A549 (cell line): ENCODE measurements at regions not wholly inside any gene's neighbourhood (a gene's known extent, or its start where the extent isn't known, plus 50 kb on each side); places are given as distances from the start of the nearest gene placed in this dataset.

Experiments used
- ATAC-seq, 2 experiments: fragments of 200-7000 bp in 1 of 2; fragments of >200 bp in 1 of 2; cut with Nextera tagmentation in 1 of 2; cut with Tn5 transposase in 1 of 2; 3 replicates each; pipeline versions ENCODE4 v1.8.0 to v1.9.1; 2018 to 2020; ENCODE audit warnings: mild to moderate bottlenecking in 1 of 2, moderate library complexity in 1 of 2
- CTCF ChIA-PET: fragments of 300-600 bp; sonication (Branson Sonifier 250); formaldehyde crosslinking; extraction: SDS; loops from one replicate; lab custom pipeline; 2021; ENCODE audit warnings: antibody characterized with exemption, inconsistent platforms; lab: Yijun Ruan, JAX
- POLR2A ChIA-PET: fragments of 350-600 bp; formaldehyde crosslinking; extraction: SDS; loops from one replicate; lab custom pipeline; 2021; ENCODE audit warnings: antibody characterized with exemption, inconsistent platforms; lab: Yijun Ruan, JAX
- DNase-seq, 2 experiments: peaks; one replicate each; pipeline versions ENCODE4 v3.0.0 to v3.0.0-alpha.2; 2011 to 2016; ENCODE audit warnings: low read depth in 1 of 2, low spot score in 1 of 2
- FAIRE-seq: peaks from 2 replicates; lab custom pipeline; 2011; peaks lifted over from hg19 to GRCh38; lab: Jason Lieb, UNC
- H3K27ac ChIP-seq, 2 experiments: fragments of >200 bp; sonication (Bioruptor Twin); formaldehyde crosslinking; 3 replicates each; pipeline ENCODE4 v1.5.1; 2016 to 2017
- H3K4me1 ChIP-seq: fragments of >200 bp; sonication (Bioruptor Twin); formaldehyde crosslinking; 3 replicates; pipeline ENCODE4 v1.6.1; 2016
- H3K4me2 ChIP-seq: fragments of >200 bp; sonication (Bioruptor Twin); formaldehyde crosslinking; 3 replicates; pipeline ENCODE4 v1.6.1; 2016
- H3K4me3 ChIP-seq: fragments of >200 bp; sonication (Bioruptor Twin); formaldehyde crosslinking; 3 replicates; pipeline ENCODE4 v1.5.1; 2016
- H3K9me3 ChIP-seq: fragments of >200 bp; sonication (Bioruptor Twin); formaldehyde crosslinking; 3 replicates; pipeline ENCODE4 v1.6.1; 2016
- BCL3 ChIP-seq: fragments of >200 bp; sonication (Bioruptor Twin); formaldehyde crosslinking; IDR thresholded peaks from 3 replicates; pipeline ENCODE4 v1.6.1; 2016
- CEBPB ChIP-seq, 2 experiments: fragments of >200 bp in 1 of 2; sonication (Bioruptor Twin) in 1 of 2; formaldehyde crosslinking in 1 of 2; IDR thresholded peaks; 2 replicates each; pipeline ENCODE4 v1.6.1; 2012 to 2016
- FOSB ChIP-seq: fragments of 250-450 bp; sonication (Bioruptor Pico); IDR thresholded peaks from 2 replicates; pipeline ENCODE4 v1.5.0; 2020; ENCODE audit warnings: mild to moderate bottlenecking, moderate library complexity
- FOXS1 ChIP-seq: fragments of 250-450 bp; sonication (Bioruptor Pico); IDR thresholded peaks from 2 replicates; pipeline ENCODE4 v1.5.0; 2020; ENCODE audit warnings: mild to moderate bottlenecking, moderate library complexity
- HDAC2 ChIP-seq: fragments of 200-600 bp; sonication (generic); IDR thresholded peaks from 2 replicates; pipeline ENCODE4 v1.6.1; 2016
- JUNB ChIP-seq: fragments of >200 bp; sonication (Bioruptor Twin); formaldehyde crosslinking; IDR thresholded peaks from 2 replicates; pipeline ENCODE4 v1.6.1; 2016
- KDM5A ChIP-seq: fragments of 200-600 bp; sonication (generic); IDR thresholded peaks from 2 replicates; pipeline ENCODE4 v1.6.1; 2016; ENCODE audit warnings: antibody characterized with exemption, mild to moderate bottlenecking
- NR3C1 ChIP-seq: fragments of >200 bp; sonication (Bioruptor Twin); formaldehyde crosslinking; IDR thresholded peaks from 3 replicates; pipeline ENCODE4 v1.6.1; 2017
- PHF8 ChIP-seq: fragments of 200-600 bp; sonication (generic); IDR thresholded peaks from 2 replicates; pipeline ENCODE4 v1.6.1; 2016; ENCODE audit warnings: low read depth, mild to moderate bottlenecking, antibody characterized with exemption, moderate library complexity, borderline replicate concordance
- RARB ChIP-seq: fragments of 250-450 bp; sonication (Bioruptor Pico); IDR thresholded peaks from 2 replicates; pipeline ENCODE4 v1.8.0; 2021; ENCODE audit warnings: mild to moderate bottlenecking, moderate library complexity
- REST ChIP-seq: fragments of 200-600 bp; sonication (generic); IDR thresholded peaks from 2 replicates; pipeline ENCODE4 v1.6.1; 2016; ENCODE audit warnings: antibody characterized with exemption, mild to moderate bottlenecking, moderate library complexity
- RFX5 ChIP-seq: fragments of 450-650 bp; IDR thresholded peaks from 2 replicates; pipeline ENCODE4 v1.7.1; 2014; ENCODE audit warnings: antibody characterized with exemption, mild to moderate bottlenecking, moderate library complexity
- USF2 ChIP-seq: fragments of 450-650 bp; IDR thresholded peaks from 2 replicates; pipeline ENCODE4 v1.6.1; 2014; ENCODE audit warnings: antibody characterized with exemption
- ZC3H11A ChIP-seq: fragments of 450-650 bp; IDR thresholded peaks from 2 replicates; pipeline ENCODE4 v1.6.1; 2014; ENCODE audit warnings: antibody characterized with exemption, mild to moderate bottlenecking
- ZFP36 ChIP-seq: fragments of 450-650 bp; IDR thresholded peaks from 2 replicates; pipeline ENCODE4 v1.6.1; 2014; ENCODE audit warnings: borderline replicate concordance; ENCODE audit not compliant: partially characterized antibody
- WGBS: methylation state at CpG from one replicate; pipeline ENCODE4 v1.1.6; 2017; ENCODE audit errors: missing lambda C conversion rate; 5-methylcytosine and 5-hydroxymethylcytosine counted together
- TF ChIP-seq, protein P1 (sequence below): fragments of >200 bp; sonication (Bioruptor Twin); formaldehyde crosslinking; IDR thresholded peaks from 2 replicates; pipeline ENCODE4 v1.6.1; 2016
- TF ChIP-seq, protein P2 (sequence below): fragments of 250-450 bp; sonication (Bioruptor Pico); IDR thresholded peaks from 2 replicates; pipeline ENCODE4 v1.5.0; 2021; ENCODE audit warnings: mild to moderate bottlenecking, moderate library complexity, borderline replicate concordance

DNA sequence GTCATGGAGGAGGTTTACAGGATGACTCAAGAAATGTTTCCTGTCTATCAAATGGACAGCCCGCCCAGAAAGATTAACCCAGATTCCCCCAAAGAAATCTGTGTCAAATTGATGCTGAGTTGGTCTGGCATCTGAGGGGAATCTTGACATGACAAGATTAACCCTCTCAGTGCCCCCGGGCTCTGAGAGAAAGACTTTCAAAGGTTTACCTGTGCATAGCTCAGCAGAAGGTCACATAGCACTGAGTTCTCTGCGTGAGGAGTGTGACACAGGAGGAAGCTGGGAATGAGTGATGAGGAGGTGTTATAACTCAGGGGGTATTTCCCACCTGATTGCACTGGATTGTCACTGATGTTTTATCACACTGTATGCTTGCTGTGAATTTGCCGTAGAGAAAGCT, 601.2 kb downstream of the DHX35 start:
- no peaks in the 10 kb centered on the region for H3K4me1 ChIP-seq
- DNase-seq = no peak
- ChIA-PET CTCF (no interaction called here), POLR2A (no interaction called here)
- no peak overlapping the region for H3K4me3 ChIP-seq
- TF ChIP-seq ZC3H11A (no peak), PHF8 (no peak), FOSB (CRISPR knock-in tag) (no peak), CEBPB (IDR thresholded peaks at IDR 0.05) (no peak), HDAC2 (no peak), JUNB (no peak), NR3C1 (no peak), RARB (no peak), FOXS1 (CRISPR knock-in tag) (no peak)
- TF ChIP-seq, protein P1, sequence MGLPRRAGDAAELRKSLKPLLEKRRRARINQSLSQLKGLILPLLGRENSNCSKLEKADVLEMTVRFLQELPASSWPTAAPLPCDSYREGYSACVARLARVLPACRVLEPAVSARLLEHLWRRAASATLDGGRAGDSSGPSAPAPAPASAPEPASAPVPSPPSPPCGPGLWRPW = no peak
- no peak for ATAC-seq
- no peak for FAIRE-seq
- 9% methylated on average over 4 of the region's 4 CpGs for WGBS
- no peak overlapping the region for H3K27ac ChIP-seq
- H3K9me3 ChIP-seq = no peaks in the 10 kb centered on the region
- H3K4me2 ChIP-seq = no peak overlapping the region

GRCh38 chr20:39554341-39554740, 592.2 kb downstream of the DHX35 start:
- Histone ChIP-seq H3K27ac (no peak overlapping the region), H3K9me3 (no peaks in the 10 kb centered on the region), H3K4me3 (no peak overlapping the region), H3K4me2 (no peak overlapping the region), H3K4me1 (no peaks in the 10 kb centered on the region)
- ChIA-PET POLR2A (no interaction called here), CTCF (no interaction called here)
- ATAC-seq (no peak), FAIRE-seq (no peak), DNase-seq (no peak)
- no peak for TF ChIP-seq RFX5
- no peak for TF ChIP-seq ZFP36
- TF ChIP-seq, protein P2, sequence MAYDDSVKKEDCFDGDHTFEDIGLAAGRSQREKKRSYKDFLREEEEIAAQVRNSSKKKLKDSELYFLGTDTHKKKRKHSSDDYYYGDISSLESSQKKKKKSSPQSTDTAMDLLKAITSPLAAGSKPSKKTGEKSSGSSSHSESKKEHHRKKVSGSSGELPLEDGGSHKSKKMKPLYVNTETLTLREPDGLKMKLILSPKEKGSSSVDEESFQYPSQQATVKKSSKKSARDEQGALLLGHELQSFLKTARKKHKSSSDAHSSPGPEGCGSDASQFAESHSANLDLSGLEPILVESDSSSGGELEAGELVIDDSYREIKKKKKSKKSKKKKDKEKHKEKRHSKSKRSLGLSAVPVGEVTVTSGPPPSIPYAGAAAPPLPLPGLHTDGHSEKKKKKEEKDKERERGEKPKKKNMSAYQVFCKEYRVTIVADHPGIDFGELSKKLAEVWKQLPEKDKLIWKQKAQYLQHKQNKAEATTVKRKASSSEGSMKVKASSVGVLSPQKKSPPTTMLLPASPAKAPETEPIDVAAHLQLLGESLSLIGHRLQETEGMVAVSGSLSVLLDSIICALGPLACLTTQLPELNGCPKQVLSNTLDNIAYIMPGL (CRISPR knock-in tag) = no peak
- no peak for TF ChIP-seq KDM5A
- TF ChIP-seq USF2 = no peak
- TF ChIP-seq BCL3 = no peak
- TF ChIP-seq REST = no peak
- TF ChIP-seq HDAC2 = no peak
- 10% methylated on average over 3 of the region's 3 CpGs for WGBS

GRCh38 chr20:39553120-39553519, 591.0 kb downstream of the DHX35 start:
- H3K27ac ChIP-seq = no peak overlapping the region
- ATAC-seq = no peak
- no peaks in the 10 kb centered on the region for H3K9me3 ChIP-seq
- no peak overlapping the region for H3K4me2 ChIP-seq
- 2% methylated on average over 2 of the region's 2 CpGs for WGBS
- TF ChIP-seq FOXS1 (CRISPR knock-in tag) = no peak
- no peak for DNase-seq
- POLR2A ChIA-PET = no interaction called here
- FAIRE-seq = no peak
- H3K4me1 ChIP-seq = no peaks in the 10 kb centered on the region
- CTCF ChIA-PET = no interaction called here
- H3K4me3 ChIP-seq = no peak overlapping the region
